Psoas muscle (tissue), 7 donors: ENCODE measurements at regions not wholly inside any gene's neighbourhood (a gene's known extent, or its start where the extent isn't known, plus 50 kb on each side); places are given as distances from the start of the nearest gene placed in this dataset.

ENCODE experiments used
- ATAC-seq, 4 donors: fragments of 200-7000 bp; cut with Tn5 transposase; one replicate each; pipeline ENCODE4 v1.9.1; 2020; ENCODE audit warnings: moderate library complexity in 3 of 4, mild to moderate bottlenecking in 2 of 4
- DNase-seq, 2 donors: peaks; one replicate each; pipeline ENCODE4 v3.0.0-alpha.2; 2020
- H3K27ac ChIP-seq: fragments of 200-600 bp; one replicate; pipeline ENCODE4 v1.8.0; 2022
- H3K27me3 ChIP-seq, 3 donors: fragments of 200-600 bp in 1 of 3; one replicate each; pipeline versions ENCODE4 v1.6.1 to v1.8.0; 2013 to 2022; ENCODE audit warnings: low read length in 2 of 3, mild to moderate bottlenecking in 2 of 3, moderate library complexity in 1 of 3; ENCODE audit not compliant: insufficient read depth in 3 of 3
- H3K36me3 ChIP-seq, 2 donors: fragments of 200-600 bp in 1 of 2; one replicate each; pipeline versions ENCODE4 v1.6.1 to v1.8.0; 2013 to 2022; ENCODE audit warnings: low read depth in 1 of 2, mild to moderate bottlenecking in 1 of 2, moderate library complexity in 1 of 2; ENCODE audit not compliant: insufficient read depth in 1 of 2
- H3K4me1 ChIP-seq: fragments of 200-600 bp; one replicate; pipeline ENCODE4 v1.8.0; 2022
- H3K4me3 ChIP-seq: fragments of 200-600 bp; one replicate; pipeline ENCODE4 v1.8.0; 2022; ENCODE audit warnings: mild to moderate bottlenecking
- H3K9me3 ChIP-seq: fragments of 200-600 bp; one replicate; pipeline ENCODE4 v1.8.0; 2022
- WGBS, 3 donors: extraction: QIAGEN DNeasy Blood & Tissue Kit; methylation state at CpG; one replicate each; pipeline versions ENCODE4 v1.1.6 to v1.1.7; 2013; 5-methylcytosine and 5-hydroxymethylcytosine counted together
- intact Hi-C, 2 donors: fragments of 100-400 bp; cut with DNase I; formaldehyde crosslinking; loops; one replicate each; pipeline versions ENCODE4 v1.11.0 to v1.14.2; 2022
- TF ChIP-seq, protein P1 (sequence below): fragments of 200-600 bp; IDR thresholded peaks from one replicate; pipeline ENCODE4 v1.8.0; 2022; ENCODE audit warnings: antibody characterized with exemption
- donor health status: healthy with polysubstance abuse.
- donor health status: DM: no; HTN: no; CAD: no; lungs with moderate emphysema.
- donor health status: Bipolar disorder and iron deficiency.
- donor health status: healthy.
- donor health status: DM: yes; HTN: yes; CAD: no.
- donor health status: DM: no; HTN: no; CAD: no.
- donor health status: DM: yes; HTN: yes; CAD: no.

DNA sequence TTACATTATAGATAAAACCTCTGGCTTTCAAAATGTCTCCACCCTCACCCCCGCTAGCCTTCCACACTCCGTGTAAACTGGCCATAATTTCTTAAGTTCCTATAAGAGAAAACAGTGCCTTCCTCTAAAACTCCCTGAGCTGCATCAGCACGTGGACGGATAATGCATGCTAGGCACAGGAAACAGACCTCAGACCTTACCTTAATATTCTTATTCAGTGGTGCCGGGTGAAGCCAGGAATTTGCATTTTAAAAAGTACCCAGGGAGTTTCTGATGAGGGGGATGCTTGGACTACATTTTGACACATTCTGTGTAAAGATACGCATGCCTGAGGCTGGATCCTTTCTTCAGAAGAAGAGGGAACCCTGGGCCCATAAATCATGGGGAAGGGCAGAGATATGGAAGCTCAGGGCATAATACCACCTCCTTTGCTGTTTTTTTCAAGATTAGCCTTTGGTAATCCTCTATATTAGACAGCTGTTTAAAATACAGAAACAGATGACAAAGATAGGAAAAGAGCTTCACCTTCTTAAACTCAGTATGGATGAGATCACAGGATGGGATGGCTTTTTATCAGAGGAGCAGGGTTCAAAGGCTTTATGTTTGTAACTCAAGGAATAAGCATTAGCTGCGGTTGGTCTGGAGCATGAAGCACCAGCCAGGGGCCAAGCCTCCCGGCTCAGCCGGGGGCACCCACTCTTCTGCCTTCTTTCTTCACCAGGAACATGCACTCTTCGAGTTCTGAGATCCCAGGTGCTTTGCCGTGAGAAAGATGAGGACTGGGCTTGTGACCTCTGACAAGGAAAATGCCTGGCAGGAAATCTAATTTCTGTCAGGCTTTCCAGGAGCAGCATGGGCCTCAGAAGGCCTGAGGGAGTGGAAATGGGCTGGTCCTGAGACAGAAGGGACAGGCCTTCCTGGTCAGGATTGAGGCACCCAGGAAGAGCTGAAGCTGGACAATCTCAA lies 218.1 kb upstream of the SOX4 start:
- Histone ChIP-seq H3K36me3 (no peaks in the 10 kb centered on the region), H3K27ac (no peak overlapping the region), H3K27me3 (no peaks in the 10 kb centered on the region), H3K4me3 (no peak overlapping the region), H3K9me3 (no peaks in the 10 kb centered on the region), H3K4me1 (no peaks in the 10 kb centered on the region)
- DNase-seq: no peak
- TF ChIP-seq, protein P1, sequence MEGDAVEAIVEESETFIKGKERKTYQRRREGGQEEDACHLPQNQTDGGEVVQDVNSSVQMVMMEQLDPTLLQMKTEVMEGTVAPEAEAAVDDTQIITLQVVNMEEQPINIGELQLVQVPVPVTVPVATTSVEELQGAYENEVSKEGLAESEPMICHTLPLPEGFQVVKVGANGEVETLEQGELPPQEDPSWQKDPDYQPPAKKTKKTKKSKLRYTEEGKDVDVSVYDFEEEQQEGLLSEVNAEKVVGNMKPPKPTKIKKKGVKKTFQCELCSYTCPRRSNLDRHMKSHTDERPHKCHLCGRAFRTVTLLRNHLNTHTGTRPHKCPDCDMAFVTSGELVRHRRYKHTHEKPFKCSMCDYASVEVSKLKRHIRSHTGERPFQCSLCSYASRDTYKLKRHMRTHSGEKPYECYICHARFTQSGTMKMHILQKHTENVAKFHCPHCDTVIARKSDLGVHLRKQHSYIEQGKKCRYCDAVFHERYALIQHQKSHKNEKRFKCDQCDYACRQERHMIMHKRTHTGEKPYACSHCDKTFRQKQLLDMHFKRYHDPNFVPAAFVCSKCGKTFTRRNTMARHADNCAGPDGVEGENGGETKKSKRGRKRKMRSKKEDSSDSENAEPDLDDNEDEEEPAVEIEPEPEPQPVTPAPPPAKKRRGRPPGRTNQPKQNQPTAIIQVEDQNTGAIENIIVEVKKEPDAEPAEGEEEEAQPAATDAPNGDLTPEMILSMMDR: no peak
- intact Hi-C loops: no loop called here
- ATAC-seq: no peak
- 72 to 77% (median 77%) methylated on average over 11 of the region's 11 CpGs for WGBS, 3 donors

DNA sequence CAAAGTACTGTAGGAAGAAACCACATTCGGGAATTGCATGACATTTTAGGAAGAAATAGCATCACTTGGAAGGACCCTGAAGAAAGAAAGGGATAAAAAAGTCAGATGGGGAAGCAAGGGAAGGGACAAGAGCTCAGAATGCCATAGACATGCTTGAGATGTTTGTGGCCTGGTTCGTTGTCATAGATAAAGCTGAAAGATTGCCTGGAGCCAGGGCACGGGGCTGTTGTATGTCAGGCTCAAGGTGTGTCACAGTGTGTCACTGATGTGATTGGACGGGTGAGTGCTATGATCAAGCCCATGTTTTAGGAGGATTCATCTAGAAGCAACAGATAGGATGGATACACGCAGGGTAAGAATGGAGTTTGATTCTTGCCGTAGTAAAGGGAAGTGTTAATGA lies 216.2 kb upstream of the SOX4 start:
- no peaks in the 10 kb centered on the region for H3K9me3 ChIP-seq
- ATAC-seq: no peak
- no peak overlapping the region for H3K27ac ChIP-seq
- H3K4me1 ChIP-seq: no peaks in the 10 kb centered on the region
- no peak overlapping the region for H3K4me3 ChIP-seq
- no peaks in the 10 kb centered on the region for H3K27me3 ChIP-seq
- no peak for DNase-seq
- intact Hi-C loops: no loop called here
- WGBS, 3 donors: 84 to 89% (median 85%) methylated on average over 6 of the region's 6 CpGs
- TF ChIP-seq, protein P1: no peak
- no peaks in the 10 kb centered on the region for H3K36me3 ChIP-seq

GRCh38 chr6:21381331-21381963 lies 212.1 kb upstream of the SOX4 start:
- no peaks in the 10 kb centered on the region for H3K9me3 ChIP-seq
- intact Hi-C loops: no loop called here
- ATAC-seq: no peak
- H3K27ac ChIP-seq: no peak overlapping the region
- DNase-seq: no peak
- TF ChIP-seq, protein P1: no peak
- 68 to 80% (median 76%) methylated on average over 3 of the region's 3 CpGs for whole genome bisulfite sequencing, 3 donors
- no peaks in the 10 kb centered on the region for H3K36me3 ChIP-seq
- no peak overlapping the region for H3K4me3 ChIP-seq
- H3K27me3 ChIP-seq: no peaks in the 10 kb centered on the region
- no peaks in the 10 kb centered on the region for H3K4me1 ChIP-seq

- no peak overlapping the region for H3K27ac ChIP-seq
- ATAC-seq (no peak), DNase-seq (no peak)
- 77 to 81% (median 79%) methylated on average over 12 of the region's 12 CpGs for WGBS, 3 donors
- H3K36me3 ChIP-seq: no peaks in the 10 kb centered on the region
- no peaks in the 10 kb centered on the region for H3K27me3 ChIP-seq
- H3K9me3 ChIP-seq: no peaks in the 10 kb centered on the region
- H3K4me3 ChIP-seq: no peak overlapping the region
- TF ChIP-seq, protein P1: no peak
- intact Hi-C loops: no loop called here
- H3K4me1 ChIP-seq: no peaks in the 10 kb centered on the region
Measured at GRCh38 chr6:21382821-21383449, 210.6 kb upstream of the SOX4 start.
